IgD-negative memory B cell (primary cell): ENCODE measurements at regions not wholly inside any gene's neighbourhood (a gene's known extent, or its start where the extent isn't known, plus 50 kb on each side); places are given as distances from the start of the nearest gene placed in this dataset.

Source experiments
- H3K27ac Mint-ChIP-seq, 3 donors: one replicate each; pipeline ENCODE4 v1.8.0; 2020 to 2022; ENCODE audit warnings: mild to moderate bottlenecking in 3 of 3, mixed read lengths in 3 of 3, moderate library complexity in 1 of 3
- H3K27me3 Mint-ChIP-seq: one replicate; pipeline ENCODE4 v1.8.0; 2021; ENCODE audit warnings: mixed read lengths
- H3K36me3 Mint-ChIP-seq: one replicate; pipeline ENCODE4 v1.8.0; 2020; ENCODE audit warnings: mild to moderate bottlenecking, mixed read lengths
- H3K4me1 Mint-ChIP-seq, 3 donors: one replicate each; pipeline ENCODE4 v1.8.0; 2020 to 2022; ENCODE audit warnings: mixed read lengths in 3 of 3, mild to moderate bottlenecking in 1 of 3
- H3K4me3 Mint-ChIP-seq, 4 donors: one replicate each; pipeline ENCODE4 v1.8.0; 2020 to 2022; ENCODE audit warnings: mild to moderate bottlenecking in 4 of 4, mixed read lengths in 4 of 4, moderate library complexity in 3 of 4
- H3K9me3 Mint-ChIP-seq, 3 donors: one replicate each; pipeline ENCODE4 v1.8.0; 2020 to 2021; ENCODE audit warnings: mixed read lengths in 3 of 3, mild to moderate bottlenecking in 1 of 3

DNA sequence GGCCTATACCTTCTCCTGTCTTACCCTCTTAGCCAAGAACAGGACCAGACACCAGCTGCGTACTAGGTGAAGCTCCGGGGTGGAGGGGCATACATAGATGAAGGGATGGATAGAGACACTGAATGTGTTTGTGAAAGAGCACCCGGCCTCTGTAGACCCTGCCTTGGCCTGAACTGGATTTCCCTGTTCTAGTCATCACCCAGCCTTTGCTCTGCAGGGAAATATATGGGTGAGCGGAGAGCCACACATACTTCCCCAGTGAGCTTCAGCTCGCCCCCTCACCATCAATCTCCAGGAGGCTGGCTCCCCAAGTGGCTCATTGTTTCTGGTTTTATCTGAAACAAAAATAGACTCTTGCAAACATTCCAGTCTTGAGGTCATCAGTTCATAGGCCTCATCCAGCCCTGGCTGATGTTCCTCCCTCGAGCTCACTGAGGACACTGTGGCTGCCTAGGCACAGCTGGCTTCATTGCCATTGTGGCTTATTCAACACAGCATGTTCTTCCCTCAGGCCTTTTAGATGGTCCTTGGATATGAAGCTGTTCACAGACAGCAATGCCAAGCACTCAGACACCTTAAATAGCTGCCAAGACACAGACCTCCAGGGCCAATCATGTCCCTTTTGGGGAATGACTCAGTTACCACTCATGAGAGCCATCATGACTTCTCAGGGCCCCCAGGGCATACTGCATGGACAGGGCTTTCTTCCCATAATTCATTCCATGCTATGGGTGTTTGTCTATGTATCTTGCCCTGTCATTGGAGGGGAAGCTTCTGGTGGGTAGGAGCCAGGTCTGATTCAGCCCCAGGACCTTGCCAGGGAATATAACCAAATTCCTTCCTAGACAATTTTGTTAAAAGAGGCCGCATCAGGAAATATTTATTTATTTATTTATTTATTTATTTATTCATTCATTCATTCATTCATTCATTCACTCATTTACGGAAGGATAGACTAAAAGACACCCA lies 82.4 kb downstream of the TTC32 start:
- no peaks in the 10 kb centered on the region for H3K9me3 Mint-ChIP-seq
- peaks cover 0 to 2% (median 0%) of the 10 kb centered on the region in 3 donors for H3K4me1 Mint-ChIP-seq
- no peak overlapping the region for H3K27ac Mint-ChIP-seq
- H3K27me3 Mint-ChIP-seq, result peaks cover 5% of the 10 kb centered on the region
- H3K36me3 Mint-ChIP-seq, result no peaks in the 10 kb centered on the region
- H3K4me3 Mint-ChIP-seq, result no peak overlapping the region

DNA sequence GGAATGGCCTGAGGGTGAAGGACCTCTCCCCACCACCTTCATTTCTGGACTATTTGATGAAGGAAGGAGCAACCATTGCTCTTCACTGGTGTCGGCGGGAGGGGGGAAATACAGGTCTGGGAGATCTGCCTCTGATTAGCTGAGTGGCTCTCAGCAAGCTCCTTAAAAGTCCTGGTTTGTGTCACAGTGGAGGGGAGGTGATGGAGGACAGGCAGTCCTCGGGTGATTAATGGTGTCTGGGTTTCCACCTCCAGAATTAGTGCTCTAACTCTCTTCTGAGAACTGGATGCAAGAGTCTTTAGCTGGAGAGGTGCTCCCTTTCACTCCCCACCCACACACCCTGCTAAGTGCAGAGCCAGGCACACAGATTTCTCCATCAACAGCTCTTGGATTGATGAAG lies 83.2 kb downstream of the TTC32 start:
- Mint-ChIP-seq H3K36me3 (no peaks in the 10 kb centered on the region), H3K27ac (no peak overlapping the region), H3K9me3 (no peaks in the 10 kb centered on the region), H3K27me3 (peaks cover 6% of the 10 kb centered on the region), H3K4me1 (peaks cover 0 to 2% (median 0%) of the 10 kb centered on the region in 3 donors), H3K4me3 (no peak overlapping the region)

DNA sequence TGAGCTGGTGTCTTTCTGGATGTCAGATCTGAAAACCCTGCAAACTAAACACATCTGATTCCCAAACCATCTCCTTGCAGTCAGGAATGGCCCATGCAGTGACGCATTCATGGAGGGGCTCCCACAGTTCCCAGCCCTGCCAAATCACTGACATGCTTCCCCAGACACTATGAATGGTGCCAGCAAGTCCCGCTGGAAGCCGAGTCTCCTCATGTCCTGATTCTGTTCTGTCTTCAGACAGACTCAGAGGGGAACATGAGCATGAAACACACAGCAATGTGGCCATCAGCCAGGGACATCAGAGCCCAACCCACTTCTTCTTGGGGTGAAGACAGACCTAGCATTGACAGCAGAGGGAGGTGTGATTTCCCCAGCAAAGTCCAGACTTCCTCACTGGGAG lies 83.7 kb downstream of the TTC32 start:
- peaks cover 0 to 2% (median 0%) of the 10 kb centered on the region in 3 donors for H3K4me1 Mint-ChIP-seq
- H3K9me3 Mint-ChIP-seq, result no peaks in the 10 kb centered on the region
- no peak overlapping the region for H3K4me3 Mint-ChIP-seq
- peaks cover 6% of the 10 kb centered on the region for H3K27me3 Mint-ChIP-seq
- H3K36me3 Mint-ChIP-seq, result no peaks in the 10 kb centered on the region
- H3K27ac Mint-ChIP-seq, result no peak overlapping the region

DNA sequence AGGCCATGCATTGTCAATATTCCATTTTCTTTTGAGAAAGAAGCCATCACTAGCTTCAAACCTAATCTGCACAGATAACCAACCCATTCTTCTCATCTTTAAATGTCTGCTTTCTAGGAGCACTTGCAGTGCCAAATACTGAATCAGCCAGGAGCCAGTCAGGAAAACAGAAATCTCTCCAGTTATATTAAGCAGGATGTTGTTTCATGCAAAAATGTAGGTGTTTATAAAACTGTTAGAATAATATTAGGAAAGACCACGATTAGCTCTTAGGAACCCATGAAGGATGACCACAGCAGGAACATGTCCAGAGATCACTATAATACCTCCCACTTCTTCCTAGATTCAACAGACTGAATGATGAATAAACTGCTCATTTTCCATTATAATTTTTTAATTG lies 86.0 kb downstream of the TTC32 start:
- no peaks in the 10 kb centered on the region for H3K36me3 Mint-ChIP-seq
- no peaks in the 10 kb centered on the region for H3K4me1 Mint-ChIP-seq
- no peak overlapping the region for H3K27ac Mint-ChIP-seq
- H3K4me3 Mint-ChIP-seq, result no peak overlapping the region
- H3K27me3 Mint-ChIP-seq, result peaks cover 2% of the 10 kb centered on the region
- no peaks in the 10 kb centered on the region for H3K9me3 Mint-ChIP-seq

DNA sequence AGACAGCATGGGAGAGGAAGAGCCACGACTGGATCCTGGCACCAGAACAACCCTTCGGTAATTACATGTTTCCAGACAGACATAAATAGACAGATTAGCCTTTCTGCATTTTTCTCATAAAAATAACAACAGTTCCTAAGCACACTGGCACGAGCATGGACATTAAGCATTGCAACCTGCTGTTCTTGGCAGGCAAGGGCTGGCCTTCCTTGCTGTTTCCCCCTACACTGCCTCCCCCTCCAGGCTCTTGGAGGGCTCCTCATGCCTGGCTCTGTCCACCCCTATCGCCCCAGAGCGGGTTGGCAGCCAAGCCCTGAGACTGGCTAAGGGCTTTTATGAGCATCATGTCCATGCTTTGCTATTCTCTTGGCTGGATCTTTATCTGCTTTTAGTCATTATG lies 89.6 kb downstream of the TTC32 start:
- Mint-ChIP-seq H3K27ac (no peak overlapping the region), H3K27me3 (peaks cover 3% of the 10 kb centered on the region), H3K4me1 (peaks cover 0 to 2% (median 0%) of the 10 kb centered on the region in 3 donors), H3K9me3 (no peaks in the 10 kb centered on the region), H3K36me3 (no peaks in the 10 kb centered on the region), H3K4me3 (no peak overlapping the region)

DNA sequence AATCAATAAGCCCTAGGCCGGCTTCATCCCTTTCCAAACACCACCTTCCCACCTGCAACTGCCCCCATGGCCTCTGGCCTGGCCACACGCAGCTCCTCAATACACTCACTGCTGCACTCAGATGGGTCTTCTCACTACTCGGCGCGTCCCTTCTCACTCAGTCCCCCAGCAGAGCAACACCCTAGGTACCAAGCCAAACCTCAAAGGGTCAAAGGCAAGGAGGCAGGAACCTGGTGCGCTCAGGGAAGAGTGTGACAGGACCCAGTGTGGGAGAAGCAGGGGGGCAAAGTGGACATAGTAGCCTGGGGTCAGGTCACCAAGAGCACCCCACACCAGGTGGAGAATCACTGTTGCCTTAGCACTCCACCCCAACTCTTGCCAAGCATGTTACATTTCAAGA lies 90.6 kb downstream of the TTC32 start:
- H3K9me3 Mint-ChIP-seq, result no peaks in the 10 kb centered on the region
- H3K4me1 Mint-ChIP-seq, result peaks cover 0 to 2% (median 0%) of the 10 kb centered on the region in 3 donors
- no peak overlapping the region for H3K4me3 Mint-ChIP-seq
- H3K36me3 Mint-ChIP-seq, result no peaks in the 10 kb centered on the region
- H3K27ac Mint-ChIP-seq, result no peak overlapping the region
- peaks cover 3% of the 10 kb centered on the region for H3K27me3 Mint-ChIP-seq

DNA sequence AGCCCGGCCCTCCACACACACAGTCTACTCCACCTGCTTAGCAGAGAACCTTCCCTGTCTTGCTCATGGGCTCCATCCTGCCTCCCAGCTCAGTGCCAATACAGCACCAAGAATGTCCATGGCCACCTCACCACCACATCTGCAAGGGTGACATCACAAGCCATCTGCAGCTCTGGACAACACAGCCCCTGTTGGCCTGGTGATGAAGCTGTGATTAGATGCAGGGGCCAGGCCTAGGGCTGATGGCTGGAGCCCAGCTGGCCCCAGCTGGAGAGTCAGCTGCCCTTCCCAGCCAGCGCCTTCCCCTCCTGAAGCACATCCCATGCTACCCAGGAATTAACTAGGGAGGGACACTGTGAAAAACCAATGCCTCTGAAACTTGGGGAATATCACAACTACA lies 91.1 kb downstream of the TTC32 start:
- Mint-ChIP-seq H3K9me3 (no peaks in the 10 kb centered on the region), H3K27me3 (peaks cover 3% of the 10 kb centered on the region), H3K27ac (no peak overlapping the region), H3K4me3 (no peak overlapping the region), H3K36me3 (no peaks in the 10 kb centered on the region), H3K4me1 (peaks cover 0 to 2% (median 0%) of the 10 kb centered on the region in 3 donors)

DNA sequence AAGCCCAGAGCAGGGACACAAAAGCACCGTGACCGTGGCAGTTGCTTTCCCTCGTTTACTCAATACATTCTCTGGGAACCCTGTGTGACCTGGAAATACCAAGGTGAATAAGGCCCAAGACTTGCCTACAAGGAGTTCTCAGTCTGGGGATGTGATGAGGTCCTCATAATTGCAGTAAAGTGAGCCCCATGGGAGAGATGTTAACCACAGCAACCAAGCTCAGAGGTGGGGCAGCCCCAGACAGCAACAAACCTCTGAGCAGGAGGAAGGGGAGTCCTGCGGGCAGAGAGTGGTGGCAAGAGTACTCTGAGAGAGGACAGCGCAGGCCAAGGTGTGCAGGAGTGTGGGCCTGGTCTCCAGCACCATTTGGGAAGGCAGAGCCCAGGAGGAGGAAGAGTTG lies 91.6 kb downstream of the TTC32 start:
- no peak overlapping the region for H3K27ac Mint-ChIP-seq
- H3K4me3 Mint-ChIP-seq, result no peak overlapping the region
- no peaks in the 10 kb centered on the region for H3K9me3 Mint-ChIP-seq
- H3K36me3 Mint-ChIP-seq, result no peaks in the 10 kb centered on the region
- H3K27me3 Mint-ChIP-seq, result peaks cover 3% of the 10 kb centered on the region
- peaks cover 0 to 2% (median 0%) of the 10 kb centered on the region in 3 donors for H3K4me1 Mint-ChIP-seq

DNA sequence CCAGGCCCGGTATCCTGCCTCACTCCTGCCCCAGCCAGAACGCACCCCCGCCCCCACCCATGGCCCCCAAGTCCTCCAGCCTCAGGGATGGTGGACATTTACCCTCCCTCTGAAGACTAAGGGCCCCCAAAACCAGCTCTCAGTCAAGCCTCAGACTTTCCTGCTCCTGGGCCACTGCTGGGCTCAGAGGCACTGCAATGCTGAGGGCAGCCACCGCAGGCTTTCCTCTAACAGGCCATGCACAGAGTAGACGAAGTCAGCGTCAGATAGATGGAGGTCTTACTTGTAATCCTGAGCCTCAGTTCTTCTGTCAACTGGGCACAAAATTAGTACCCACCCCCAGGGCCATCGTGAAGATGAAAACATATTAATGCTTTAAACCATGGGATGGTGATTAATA lies 92.6 kb downstream of the TTC32 start:
- H3K27ac Mint-ChIP-seq, result no peak overlapping the region
- no peaks in the 10 kb centered on the region for H3K36me3 Mint-ChIP-seq
- H3K4me3 Mint-ChIP-seq, result no peak overlapping the region
- H3K9me3 Mint-ChIP-seq, result no peaks in the 10 kb centered on the region
- H3K4me1 Mint-ChIP-seq, result peaks cover 0 to 2% (median 0%) of the 10 kb centered on the region in 3 donors
- peaks cover 1% of the 10 kb centered on the region for H3K27me3 Mint-ChIP-seq

DNA sequence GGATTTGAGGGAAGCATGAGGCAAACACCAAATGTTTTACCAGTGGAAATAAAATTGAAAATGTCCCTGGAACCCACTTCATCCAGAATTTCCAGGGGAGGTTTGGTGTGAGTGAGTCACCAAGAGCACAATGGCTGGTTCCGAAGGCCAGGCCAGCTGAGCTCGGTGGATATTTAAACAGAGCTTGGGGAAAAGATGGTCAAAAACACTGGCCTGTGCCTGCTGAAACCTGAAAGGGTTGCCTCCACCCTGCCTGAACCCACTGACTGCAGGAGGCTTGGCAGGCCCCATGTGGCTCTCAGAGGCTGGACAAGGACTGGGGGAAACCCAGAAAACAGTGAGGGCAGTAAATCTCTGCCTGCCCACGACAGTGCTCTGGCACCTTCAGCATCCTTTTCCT lies 93.9 kb downstream of the TTC32 start:
- H3K9me3 Mint-ChIP-seq, result no peaks in the 10 kb centered on the region
- no peak overlapping the region for H3K27ac Mint-ChIP-seq
- H3K36me3 Mint-ChIP-seq, result no peaks in the 10 kb centered on the region
- H3K27me3 Mint-ChIP-seq, result peaks cover 1% of the 10 kb centered on the region
- H3K4me1 Mint-ChIP-seq, result peaks cover 0 to 2% (median 0%) of the 10 kb centered on the region in 3 donors
- no peak overlapping the region for H3K4me3 Mint-ChIP-seq

DNA sequence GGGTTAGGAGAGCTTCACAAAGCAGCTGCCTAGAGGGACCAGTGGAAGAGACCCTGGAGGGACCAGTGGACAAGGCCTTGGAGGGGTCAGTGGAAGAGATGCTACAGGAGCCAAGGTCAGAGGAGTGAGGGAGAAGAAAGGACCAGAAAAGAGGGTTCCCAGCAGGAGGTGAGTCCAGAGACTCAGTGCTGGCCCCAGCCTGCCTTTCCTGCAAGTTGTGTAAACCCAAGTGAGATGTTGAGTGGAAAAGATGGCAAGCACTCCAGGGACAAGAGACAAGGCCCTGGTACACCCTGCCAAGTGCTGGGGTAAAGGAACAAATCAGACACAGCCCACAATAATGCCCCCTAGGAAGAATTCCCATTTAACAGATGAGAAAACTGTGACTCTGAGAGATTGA lies 94.4 kb downstream of the TTC32 start:
- peaks cover 0 to 2% (median 0%) of the 10 kb centered on the region in 3 donors for H3K4me1 Mint-ChIP-seq
- H3K36me3 Mint-ChIP-seq, result no peaks in the 10 kb centered on the region
- H3K9me3 Mint-ChIP-seq, result no peaks in the 10 kb centered on the region
- H3K27ac Mint-ChIP-seq, result no peak overlapping the region
- H3K27me3 Mint-ChIP-seq, result peaks cover 1% of the 10 kb centered on the region
- H3K4me3 Mint-ChIP-seq, result no peak overlapping the region

DNA sequence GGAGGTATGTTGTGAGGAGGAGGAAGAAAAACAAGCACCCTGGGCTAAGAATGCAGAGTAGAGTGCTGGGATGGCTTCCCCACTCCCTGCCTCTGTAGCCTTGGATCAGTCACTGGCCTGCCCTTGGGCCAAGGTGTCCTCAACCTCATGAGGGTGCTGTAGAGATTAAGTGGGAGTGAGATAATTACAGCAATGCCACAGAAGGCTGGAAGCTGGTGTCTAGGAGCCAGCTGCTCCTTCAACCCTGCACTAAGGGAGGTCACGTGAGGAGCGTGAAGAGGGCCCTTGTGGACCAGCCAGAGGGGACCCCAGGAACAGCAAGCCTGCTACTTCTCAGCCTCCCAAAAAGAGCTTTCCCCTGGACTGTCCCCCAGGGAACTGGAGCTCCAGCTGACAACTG lies 95.2 kb downstream of the TTC32 start:
- Mint-ChIP-seq H3K4me1 (peaks cover 0 to 2% (median 0%) of the 10 kb centered on the region in 3 donors), H3K9me3 (no peaks in the 10 kb centered on the region), H3K27ac (no peak overlapping the region), H3K27me3 (peaks cover 1% of the 10 kb centered on the region), H3K36me3 (no peaks in the 10 kb centered on the region), H3K4me3 (no peak overlapping the region)

DNA sequence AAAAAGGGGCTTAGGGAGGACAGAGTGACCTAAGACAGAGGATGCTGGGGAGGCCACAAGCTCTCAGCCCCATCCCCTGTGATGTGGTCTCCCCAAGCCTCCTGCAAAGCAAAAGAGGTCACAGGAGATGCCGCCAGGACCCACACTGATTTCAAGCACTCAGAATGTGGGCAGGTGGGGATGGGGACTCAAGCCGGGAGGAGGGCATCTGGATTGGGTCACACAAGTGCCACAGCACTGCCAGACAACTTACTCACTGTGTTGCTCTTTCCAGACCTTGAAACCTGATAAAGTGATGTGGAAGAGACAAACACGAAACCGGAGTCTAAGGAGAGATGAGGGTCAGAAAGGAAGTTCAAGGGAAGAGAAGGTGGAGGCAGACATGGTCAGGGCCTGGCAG lies 95.7 kb downstream of the TTC32 start:
- H3K4me1 Mint-ChIP-seq, result peaks cover 0 to 2% (median 0%) of the 10 kb centered on the region in 3 donors
- no peaks in the 10 kb centered on the region for H3K36me3 Mint-ChIP-seq
- H3K27me3 Mint-ChIP-seq, result peaks cover 1% of the 10 kb centered on the region
- H3K9me3 Mint-ChIP-seq, result no peaks in the 10 kb centered on the region
- no peak overlapping the region for H3K27ac Mint-ChIP-seq
- H3K4me3 Mint-ChIP-seq, result no peak overlapping the region

DNA sequence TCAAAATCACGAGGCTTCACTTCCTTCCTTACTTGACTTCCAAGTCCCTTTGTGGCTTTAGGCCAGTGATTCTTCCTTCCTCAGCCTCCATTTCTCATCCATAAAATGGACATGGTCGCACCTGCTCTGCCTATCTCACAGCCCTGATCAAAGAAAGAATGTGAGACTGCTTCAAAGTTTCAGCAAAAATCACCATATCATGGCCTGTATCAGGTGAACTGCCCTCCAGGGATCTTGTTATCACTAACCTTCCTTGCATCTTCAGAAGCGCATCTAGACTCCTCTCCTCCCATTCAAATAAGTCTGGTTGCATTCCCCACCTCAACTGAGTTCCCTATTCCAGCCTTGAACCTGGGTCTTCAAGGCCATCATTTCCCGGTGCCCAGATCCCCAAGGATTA lies 96.5 kb downstream of the TTC32 start:
- H3K27me3 Mint-ChIP-seq, result peaks cover 1% of the 10 kb centered on the region
- H3K9me3 Mint-ChIP-seq, result no peaks in the 10 kb centered on the region
- peaks cover 0 to 2% (median 0%) of the 10 kb centered on the region in 3 donors for H3K4me1 Mint-ChIP-seq
- H3K4me3 Mint-ChIP-seq, result no peak overlapping the region
- no peaks in the 10 kb centered on the region for H3K36me3 Mint-ChIP-seq
- no peak overlapping the region for H3K27ac Mint-ChIP-seq

DNA sequence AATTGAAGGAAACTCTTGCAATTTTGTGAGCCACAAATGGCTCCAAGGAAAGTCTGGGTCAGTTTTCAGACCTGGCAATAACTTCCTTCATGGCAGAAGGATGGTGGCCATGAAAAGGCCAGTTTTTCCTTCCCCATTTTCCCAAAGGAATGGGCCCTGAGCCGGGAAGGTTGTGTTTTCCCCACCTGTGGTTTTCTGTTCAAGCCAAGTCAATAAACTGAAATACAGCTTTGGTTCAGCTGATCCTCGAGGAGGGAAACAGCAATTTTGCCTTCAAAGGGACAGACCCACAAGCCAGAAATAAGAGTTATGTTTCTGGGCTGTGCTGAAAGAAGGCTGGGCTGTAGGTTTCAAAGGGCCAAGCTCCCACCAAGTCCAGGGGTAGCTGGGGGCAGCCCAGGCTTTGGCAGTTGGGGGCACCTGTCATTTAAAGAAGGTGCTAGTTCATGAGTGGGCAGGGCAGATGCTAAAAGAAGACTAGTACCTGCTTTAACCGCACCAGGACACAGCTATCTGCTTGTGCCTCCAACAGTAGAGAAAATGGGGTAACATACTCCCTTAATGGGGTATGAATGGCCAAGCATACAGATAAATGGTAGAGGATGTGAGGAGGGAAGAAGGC lies 97.0 kb downstream of the TTC32 start:
- H3K27me3 Mint-ChIP-seq, result no peaks in the 10 kb centered on the region
- no peaks in the 10 kb centered on the region for H3K9me3 Mint-ChIP-seq

More for the DNA sequence above, 97.0 kb downstream of the TTC32 start:
- Mint-ChIP-seq H3K4me1 (peaks cover 0 to under 1% (median 0%) of the 10 kb centered on the region in 3 donors), H3K4me3 (no peak overlapping the region), H3K27ac (no peak overlapping the region), H3K36me3 (no peaks in the 10 kb centered on the region)
